ENCODE measurements at regions not wholly inside any gene's neighbourhood (a gene's known extent, or its start where the extent isn't known, plus 50 kb on each side); places are given as distances from the start of the nearest gene placed in this dataset.

- Histone ChIP-seq H3K27me3 (ENCODE audit: control insufficient read depth in 4 of 4, insufficient read depth in 4 of 4, low read length in 3 of 4) (peaks cover 0 to 4% (median 0%) of the 10 kb centered on the region in 4 donors), H3K36me3 (ENCODE audit: control insufficient read depth in 4 of 4, insufficient read depth in 3 of 4, low read depth in 1 of 4, low read length in 3 of 4) (no peaks in the 10 kb centered on the region), H3K9ac (ENCODE audit: low read depth in 1 of 2, low read length in 2 of 2) (no peak overlapping the region), H3K4me3 (ENCODE audit: low read depth in 1 of 3, low read length in 3 of 3) (no peak overlapping the region), H3K9me3 (ENCODE audit: control insufficient read depth in 4 of 4, low read length in 3 of 4) (no peaks in the 10 kb centered on the region), H3K27ac (ENCODE audit: low read depth in 1 of 2, low read length in 2 of 2) (no peak overlapping the region), H3K4me1 (ENCODE audit: control insufficient read depth in 4 of 4, insufficient read depth in 4 of 4, low read length in 3 of 4) (no peaks in the 10 kb centered on the region)
- TF ChIP-seq FOXA1 (IDR thresholded peaks at IDR 0.05) (no peak), RXRA (IDR thresholded peaks at IDR 0.05) (no peak), GABPA (IDR thresholded peaks at IDR 0.05 in 1 of 2, conservative IDR thresholded peaks at IDR 0.05 in 1 of 2) (no peak), MAX (IDR thresholded peaks at IDR 0.05) (no peak), CTCF (IDR thresholded peaks at IDR 0.05; ENCODE audit: low read depth, low read length, missing input control) (no peak), RAD21 (IDR thresholded peaks at IDR 0.05) (no peak)
- DNase-seq (ENCODE audit: low spot score), result no peak
- 83% methylated on average over 3 of the region's 3 CpGs for WGBS
These were observed 288.7 kb upstream of the KCND2 start for GRCh38 chr7:119984247-119984646.

GRCh38 chr7:119988401-119988800 lies 284.6 kb upstream of the KCND2 start:
- WGBS, result 72% methylated on average over 1 of the region's 1 CpG
- H3K4me3 ChIP-seq (ENCODE audit: low read depth in 1 of 3, low read length in 3 of 3), result no peak overlapping the region
- no peaks in the 10 kb centered on the region for H3K9me3 ChIP-seq (ENCODE audit: control insufficient read depth in 4 of 4, low read length in 3 of 4)

More at GRCh38 chr7:119988401-119988800, 284.6 kb upstream of the KCND2 start:
- no peaks in the 10 kb centered on the region for H3K36me3 ChIP-seq (ENCODE audit: control insufficient read depth in 4 of 4, insufficient read depth in 3 of 4, low read depth in 1 of 4, low read length in 3 of 4)
- H3K4me1 ChIP-seq (ENCODE audit: control insufficient read depth in 4 of 4, insufficient read depth in 4 of 4, low read length in 3 of 4), result no peaks in the 10 kb centered on the region
- DNase-seq (ENCODE audit: low spot score), result no peak
- H3K27me3 ChIP-seq (ENCODE audit: control insufficient read depth in 4 of 4, insufficient read depth in 4 of 4, low read length in 3 of 4), result no peaks in the 10 kb centered on the region
- H3K27ac ChIP-seq (ENCODE audit: low read depth in 1 of 2, low read length in 2 of 2), result no peak overlapping the region
- no peak for TF ChIP-seq FOXA2 (IDR thresholded peaks at IDR 0.05)
- TF ChIP-seq RAD21 (IDR thresholded peaks at IDR 0.05), result no peak
- TF ChIP-seq SP1 (IDR thresholded peaks at IDR 0.05), result no peak
- TF ChIP-seq TAF1 (conservative IDR thresholded peaks at IDR 0.05), result no peak
- TF ChIP-seq MAX (IDR thresholded peaks at IDR 0.05), result no peak
- TF ChIP-seq NR2F2 (IDR thresholded peaks at IDR 0.05), result no peak
- TF ChIP-seq REST (IDR thresholded peaks at IDR 0.05), result no peak
- TF ChIP-seq YY1 (IDR thresholded peaks at IDR 0.05), result no peak
- no peak for TF ChIP-seq HNF4A (conservative IDR thresholded peaks at IDR 0.05)
- TF ChIP-seq CTCF (IDR thresholded peaks at IDR 0.05; ENCODE audit: low read depth, low read length, missing input control), result no peak
- no peak for TF ChIP-seq RXRA (IDR thresholded peaks at IDR 0.05)
- TF ChIP-seq GABPA (IDR thresholded peaks at IDR 0.05 in 1 of 2, conservative IDR thresholded peaks at IDR 0.05 in 1 of 2), result no peak
- H3K9ac ChIP-seq (ENCODE audit: low read depth in 1 of 2, low read length in 2 of 2), result no peak overlapping the region

Measured in liver (tissue), 8 donors.